ENCODE measurements at regions not wholly inside any gene's neighbourhood (a gene's known extent, or its start where the extent isn't known, plus 50 kb on each side); places are given as distances from the start of the nearest gene placed in this dataset.

DNA sequence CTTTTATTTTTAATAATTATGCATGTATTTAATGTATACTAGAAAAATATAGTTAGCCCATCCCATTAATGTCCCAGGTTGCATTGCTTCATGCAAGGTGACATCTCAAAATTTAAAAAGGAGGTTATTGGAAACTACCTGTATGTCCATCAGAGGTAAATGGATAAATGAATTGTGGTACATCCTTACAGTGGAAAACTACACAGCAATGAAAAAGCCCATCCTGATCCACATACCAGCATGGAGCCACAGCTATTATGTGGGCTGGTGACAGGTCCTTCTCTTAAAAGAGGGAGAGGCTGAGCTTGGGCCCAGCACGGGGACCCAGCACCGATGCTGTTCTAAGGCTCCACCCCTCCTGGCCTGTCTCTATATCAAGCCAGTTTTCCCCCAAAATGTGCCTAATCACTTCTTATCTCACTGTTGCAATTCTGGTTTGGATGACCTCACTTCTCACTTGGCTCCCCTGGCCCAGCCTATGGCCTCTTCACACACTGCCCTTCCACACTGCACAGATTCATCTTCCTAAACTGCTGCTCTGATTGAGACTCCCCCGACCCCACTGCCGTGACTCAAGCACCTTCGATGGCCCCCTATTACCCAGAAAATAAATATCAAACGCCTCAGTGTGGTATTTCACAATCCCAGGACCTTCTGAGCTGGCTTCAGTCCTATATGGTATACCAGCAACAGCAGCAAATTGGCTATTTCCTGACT is 97.1 kb upstream of the NCOR2 start:
- TF ChIP-seq CTCF (IDR thresholded peaks at IDR 0.05) (no peak), POLR2AphosphoS5 (IDR thresholded peaks at IDR 0.05; ENCODE audit: low read depth, low read length) (no peak), SIN3A (IDR thresholded peaks at IDR 0.05; ENCODE audit: borderline replicate concordance, insufficient read depth, low read depth, low read length) (no peak), TCF7L2 (IDR thresholded peaks at IDR 0.05; ENCODE audit: low read depth, low read length) (no peak)
- TF ChIP-seq, protein P1, sequence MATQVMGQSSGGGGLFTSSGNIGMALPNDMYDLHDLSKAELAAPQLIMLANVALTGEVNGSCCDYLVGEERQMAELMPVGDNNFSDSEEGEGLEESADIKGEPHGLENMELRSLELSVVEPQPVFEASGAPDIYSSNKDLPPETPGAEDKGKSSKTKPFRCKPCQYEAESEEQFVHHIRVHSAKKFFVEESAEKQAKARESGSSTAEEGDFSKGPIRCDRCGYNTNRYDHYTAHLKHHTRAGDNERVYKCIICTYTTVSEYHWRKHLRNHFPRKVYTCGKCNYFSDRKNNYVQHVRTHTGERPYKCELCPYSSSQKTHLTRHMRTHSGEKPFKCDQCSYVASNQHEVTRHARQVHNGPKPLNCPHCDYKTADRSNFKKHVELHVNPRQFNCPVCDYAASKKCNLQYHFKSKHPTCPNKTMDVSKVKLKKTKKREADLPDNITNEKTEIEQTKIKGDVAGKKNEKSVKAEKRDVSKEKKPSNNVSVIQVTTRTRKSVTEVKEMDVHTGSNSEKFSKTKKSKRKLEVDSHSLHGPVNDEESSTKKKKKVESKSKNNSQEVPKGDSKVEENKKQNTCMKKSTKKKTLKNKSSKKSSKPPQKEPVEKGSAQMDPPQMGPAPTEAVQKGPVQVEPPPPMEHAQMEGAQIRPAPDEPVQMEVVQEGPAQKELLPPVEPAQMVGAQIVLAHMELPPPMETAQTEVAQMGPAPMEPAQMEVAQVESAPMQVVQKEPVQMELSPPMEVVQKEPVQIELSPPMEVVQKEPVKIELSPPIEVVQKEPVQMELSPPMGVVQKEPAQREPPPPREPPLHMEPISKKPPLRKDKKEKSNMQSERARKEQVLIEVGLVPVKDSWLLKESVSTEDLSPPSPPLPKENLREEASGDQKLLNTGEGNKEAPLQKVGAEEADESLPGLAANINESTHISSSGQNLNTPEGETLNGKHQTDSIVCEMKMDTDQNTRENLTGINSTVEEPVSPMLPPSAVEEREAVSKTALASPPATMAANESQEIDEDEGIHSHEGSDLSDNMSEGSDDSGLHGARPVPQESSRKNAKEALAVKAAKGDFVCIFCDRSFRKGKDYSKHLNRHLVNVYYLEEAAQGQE (IDR thresholded peaks at IDR 0.05; ENCODE audit: insufficient read depth in 1 of 2, low read depth in 2 of 2, low read length in 1 of 2) = no peak

Measured in Panc1 (cell line).